GM13976 (cell line): ENCODE measurements at regions not wholly inside any gene's neighbourhood (a gene's known extent, or its start where the extent isn't known, plus 50 kb on each side); places are given as distances from the start of the nearest gene placed in this dataset.

ENCODE experiments used
- DNase-seq: peaks from one replicate; pipeline ENCODE4 v3.0.0; 2012; ENCODE audit warnings: low spot score
- in situ Hi-C: fragments of 300-500 bp; cut with MboI; formaldehyde crosslinking; loops from one replicate; pipeline ENCODE4 v1.12.0; 2022; ENCODE audit warnings: low sequenced_read_pairs, mixed read lengths, inconsistent platforms; ENCODE audit not compliant: unreplicated experiment
- TF ChIP-seq, protein P1 (sequence below): IDR thresholded peaks from 2 replicates; pipeline ENCODE4 v1.5.1; 2012; ENCODE audit warnings: borderline replicate concordance, mild to moderate bottlenecking; ENCODE audit not compliant: insufficient read depth; ENCODE audit errors: extremely low read depth, missing control alignments, control extremely low read depth

DNA sequence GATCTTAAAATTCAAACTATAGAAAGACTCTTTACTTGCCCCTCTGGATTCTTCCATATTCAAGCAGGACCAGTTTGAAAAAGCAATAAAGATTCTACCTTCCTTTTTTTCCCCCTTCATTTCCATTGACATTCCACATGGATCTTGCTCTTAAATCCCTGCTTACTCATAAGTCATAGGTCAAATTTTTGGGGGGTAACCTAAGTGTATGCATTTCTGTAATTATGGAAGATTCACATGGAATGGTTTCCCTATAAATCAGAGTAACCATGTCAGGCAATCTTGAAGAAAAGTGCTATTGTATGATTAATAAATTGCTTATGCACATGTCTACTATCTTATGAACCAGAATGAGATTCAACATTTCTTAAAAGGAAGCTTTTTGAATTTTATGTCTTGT, 551.0 kb downstream of the HAO1 start:
- TF ChIP-seq, protein P1, sequence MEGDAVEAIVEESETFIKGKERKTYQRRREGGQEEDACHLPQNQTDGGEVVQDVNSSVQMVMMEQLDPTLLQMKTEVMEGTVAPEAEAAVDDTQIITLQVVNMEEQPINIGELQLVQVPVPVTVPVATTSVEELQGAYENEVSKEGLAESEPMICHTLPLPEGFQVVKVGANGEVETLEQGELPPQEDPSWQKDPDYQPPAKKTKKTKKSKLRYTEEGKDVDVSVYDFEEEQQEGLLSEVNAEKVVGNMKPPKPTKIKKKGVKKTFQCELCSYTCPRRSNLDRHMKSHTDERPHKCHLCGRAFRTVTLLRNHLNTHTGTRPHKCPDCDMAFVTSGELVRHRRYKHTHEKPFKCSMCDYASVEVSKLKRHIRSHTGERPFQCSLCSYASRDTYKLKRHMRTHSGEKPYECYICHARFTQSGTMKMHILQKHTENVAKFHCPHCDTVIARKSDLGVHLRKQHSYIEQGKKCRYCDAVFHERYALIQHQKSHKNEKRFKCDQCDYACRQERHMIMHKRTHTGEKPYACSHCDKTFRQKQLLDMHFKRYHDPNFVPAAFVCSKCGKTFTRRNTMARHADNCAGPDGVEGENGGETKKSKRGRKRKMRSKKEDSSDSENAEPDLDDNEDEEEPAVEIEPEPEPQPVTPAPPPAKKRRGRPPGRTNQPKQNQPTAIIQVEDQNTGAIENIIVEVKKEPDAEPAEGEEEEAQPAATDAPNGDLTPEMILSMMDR = no peak
- in situ Hi-C loops = no loop called here
- DNase-seq = no peak

DNA sequence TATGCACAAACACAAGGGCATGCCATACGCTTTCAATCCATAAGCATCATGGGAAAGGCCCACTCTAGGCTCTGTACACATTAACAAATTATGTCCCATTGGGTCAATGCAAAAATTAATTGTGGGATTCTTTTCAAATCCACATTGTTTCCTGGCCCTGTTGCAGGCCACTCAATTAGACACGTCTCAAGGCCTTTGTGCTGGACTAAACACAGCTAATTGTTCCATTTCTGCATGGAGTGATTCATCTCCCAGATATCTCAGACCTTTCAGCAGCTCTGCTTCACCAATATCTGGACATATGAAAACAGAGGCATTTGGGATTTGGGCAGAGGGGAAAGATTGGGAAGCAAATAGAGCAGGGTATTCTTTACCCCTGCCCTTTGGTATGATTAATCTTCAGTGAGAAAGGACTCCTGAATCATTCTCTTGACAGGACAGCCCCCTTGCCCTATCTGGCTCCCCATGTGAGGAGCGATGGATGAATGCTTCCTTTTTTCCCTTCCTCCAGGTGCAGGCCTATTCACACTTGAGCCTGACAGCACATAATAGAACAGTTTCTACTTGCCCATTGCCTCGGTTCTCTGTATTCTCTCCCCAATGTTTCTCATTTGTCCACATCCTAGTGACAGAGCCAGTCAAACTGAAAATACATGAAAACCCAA, 547.6 kb downstream of the HAO1 start:
- in situ Hi-C loops = no loop called here
- TF ChIP-seq, protein P1 = no peak
- DNase-seq = no peak

- TF ChIP-seq, protein P1 = no peak
Observed at GRCh38 chr20:7399114-7399513, 541.1 kb downstream of the HAO1 start.

DNA sequence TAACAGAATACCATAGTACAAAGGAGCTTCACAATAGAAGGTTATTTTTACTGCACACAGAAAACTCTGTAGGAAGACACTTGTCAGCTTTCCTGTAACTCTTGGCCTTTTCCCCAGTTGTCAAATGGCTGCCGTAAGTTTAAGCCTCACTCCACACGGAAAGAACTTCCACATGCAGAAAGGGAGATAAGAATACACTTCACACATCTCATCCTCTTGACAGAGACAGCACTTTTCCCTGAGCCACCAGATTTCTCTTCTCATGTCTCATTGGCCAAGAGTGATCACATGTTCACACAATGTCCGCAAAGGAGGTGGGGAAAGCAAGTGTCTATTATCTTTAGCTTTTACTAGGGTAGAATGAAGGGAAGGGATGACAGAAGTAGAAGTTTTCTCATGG, 540.7 kb downstream of the HAO1 start:
- no peak for DNase-seq
- in situ Hi-C loops = no loop called here
- TF ChIP-seq, protein P1 = no peak

More at GRCh38 chr20:7399114-7399513, 541.1 kb downstream of the HAO1 start:
- in situ Hi-C loops = no loop called here
- DNase-seq = no peak

- no peak for DNase-seq
- TF ChIP-seq, protein P1 = no peak
- in situ Hi-C loops = no loop called here
Observed at GRCh38 chr20:7406671-7407070, 533.6 kb downstream of the HAO1 start.

GRCh38 chr20:7410150-7410549, 530.1 kb downstream of the HAO1 start:
- no peak for DNase-seq
- TF ChIP-seq, protein P1 = no peak
- in situ Hi-C loops = no loop called here
